ENCODE measurements at regions not wholly inside any gene's neighbourhood (a gene's known extent, or its start where the extent isn't known, plus 50 kb on each side); places are given as distances from the start of the nearest gene placed in this dataset.

DNA sequence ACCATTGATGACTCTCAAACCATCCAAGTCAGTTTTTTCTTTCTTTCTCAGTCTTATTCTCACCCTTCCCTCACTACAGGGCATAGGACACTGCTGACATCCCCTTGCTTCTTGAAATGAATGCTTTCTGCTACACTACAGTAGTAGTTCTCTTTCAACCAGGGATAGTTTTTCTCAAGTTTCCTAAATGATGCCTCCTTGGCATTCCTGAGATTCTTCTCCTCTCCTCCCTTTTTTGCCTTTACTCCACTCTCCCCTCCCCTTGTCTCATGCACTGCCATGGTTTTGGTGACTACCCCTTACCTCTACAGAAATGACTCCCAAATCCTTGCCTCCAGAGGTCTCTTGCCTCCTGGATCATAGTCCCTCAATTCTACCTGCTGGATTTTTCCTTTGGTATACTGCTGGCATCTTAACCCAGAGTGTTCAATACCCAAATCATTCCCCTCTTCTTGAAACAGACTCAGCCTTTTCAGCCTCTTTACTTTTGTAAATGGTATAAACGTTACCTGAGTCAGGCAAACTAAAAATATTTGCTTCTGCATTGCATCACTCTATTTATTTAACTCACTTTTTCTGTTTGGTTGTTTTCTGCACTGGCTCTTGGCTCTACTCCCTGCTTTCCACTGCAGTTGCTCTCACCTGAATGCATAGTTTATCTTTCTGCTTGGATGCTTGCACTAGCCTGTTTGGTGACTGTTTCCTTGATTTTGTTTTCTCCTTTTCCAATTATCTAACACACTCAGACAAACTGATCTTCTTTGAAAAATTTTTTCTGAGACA, 211.6 kb upstream of the IGF1 start:
- 27 to 35% methylated on average over 1 of the region's 1 CpG for WGBS, 2 donors
- H3K27me3 ChIP-seq (ENCODE audit: control insufficient read depth in 1 of 2, insufficient read depth in 2 of 2, low read length in 2 of 2) = no peaks in the 10 kb centered on the region
- no peaks in the 10 kb centered on the region for H3K36me3 ChIP-seq (ENCODE audit: control insufficient read depth in 2 of 2, insufficient read depth in 2 of 2, low read length in 1 of 2)

DNA sequence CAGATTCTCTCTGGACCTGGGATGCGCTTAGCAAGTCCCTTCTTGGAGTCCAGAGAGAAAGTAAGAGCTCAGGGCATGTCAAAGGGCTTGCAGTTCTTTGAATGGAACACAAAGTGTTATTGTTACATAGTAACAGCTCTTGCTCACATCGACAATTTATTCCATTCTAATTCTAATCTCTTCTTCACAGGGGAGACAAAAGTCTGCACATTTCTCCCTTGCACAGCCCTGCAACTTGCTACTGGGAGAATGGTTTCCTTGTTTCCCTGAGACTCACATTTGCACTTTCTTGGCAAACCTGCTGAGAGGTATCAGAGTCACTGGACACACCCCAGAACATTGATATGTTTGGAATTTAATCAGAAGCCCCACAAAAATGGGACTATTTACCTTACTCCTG, 209.9 kb upstream of the IGF1 start:
- Histone ChIP-seq H3K27me3 (ENCODE audit: control insufficient read depth in 1 of 2, insufficient read depth in 2 of 2, low read length in 2 of 2) (no peaks in the 10 kb centered on the region), H3K27ac (ENCODE audit: low read depth in 2 of 2, low read length in 1 of 2) (no peak overlapping the region), H3K9me3 (ENCODE audit: control insufficient read depth in 2 of 2, insufficient read depth in 1 of 2, low read depth in 1 of 2, low read length in 1 of 2) (no peaks in the 10 kb centered on the region), H3K36me3 (ENCODE audit: control insufficient read depth in 2 of 2, insufficient read depth in 2 of 2, low read length in 1 of 2) (no peaks in the 10 kb centered on the region), H3K4me1 (ENCODE audit: control insufficient read depth in 2 of 2, insufficient read depth in 2 of 2, low read length in 1 of 2) (no peaks in the 10 kb centered on the region), H3K4me3 (ENCODE audit: low read depth in 1 of 2, low read length in 2 of 2) (no peak overlapping the region)
- 55 to 70% methylated on average over 2 of the region's 2 CpGs for WGBS, 2 donors

More for the DNA sequence above, 211.6 kb upstream of the IGF1 start:
- no peak overlapping the region for H3K27ac ChIP-seq (ENCODE audit: low read depth in 2 of 2, low read length in 1 of 2)
- H3K9me3 ChIP-seq (ENCODE audit: control insufficient read depth in 2 of 2, insufficient read depth in 1 of 2, low read depth in 1 of 2, low read length in 1 of 2) = no peaks in the 10 kb centered on the region
- H3K4me3 ChIP-seq (ENCODE audit: low read depth in 1 of 2, low read length in 2 of 2) = no peak overlapping the region
- no peaks in the 10 kb centered on the region for H3K4me1 ChIP-seq (ENCODE audit: control insufficient read depth in 2 of 2, insufficient read depth in 2 of 2, low read length in 1 of 2)

DNA sequence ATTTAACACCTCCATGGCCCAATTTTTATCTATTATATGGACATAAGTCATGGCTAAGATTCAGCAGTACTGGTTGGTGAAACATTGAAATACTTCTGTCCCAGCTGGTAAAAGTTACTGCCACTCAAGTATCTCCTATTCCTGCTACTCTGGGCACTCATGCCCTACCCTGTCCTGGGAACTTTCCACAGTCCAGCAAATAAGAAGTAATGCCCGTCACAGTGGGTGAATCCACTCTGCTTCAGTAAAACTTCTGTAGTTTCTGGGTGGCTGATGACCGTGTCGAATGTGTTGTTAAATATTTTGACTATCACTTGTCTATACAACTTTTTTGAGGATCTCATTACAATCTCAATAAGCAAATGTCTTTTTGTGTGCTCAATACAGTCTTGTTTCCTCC, 209.3 kb upstream of the IGF1 start:
- Histone ChIP-seq H3K4me3 (ENCODE audit: low read depth in 1 of 2, low read length in 2 of 2) (no peak overlapping the region), H3K36me3 (ENCODE audit: control insufficient read depth in 2 of 2, insufficient read depth in 2 of 2, low read length in 1 of 2) (no peaks in the 10 kb centered on the region), H3K4me1 (ENCODE audit: control insufficient read depth in 2 of 2, insufficient read depth in 2 of 2, low read length in 1 of 2) (no peaks in the 10 kb centered on the region), H3K27me3 (ENCODE audit: control insufficient read depth in 1 of 2, insufficient read depth in 2 of 2, low read length in 2 of 2) (no peaks in the 10 kb centered on the region), H3K27ac (ENCODE audit: low read depth in 2 of 2, low read length in 1 of 2) (no peak overlapping the region), H3K9me3 (ENCODE audit: control insufficient read depth in 2 of 2, insufficient read depth in 1 of 2, low read depth in 1 of 2, low read length in 1 of 2) (no peaks in the 10 kb centered on the region)
- 82 to 83% methylated on average over 3 of the region's 3 CpGs for WGBS, 2 donors

DNA sequence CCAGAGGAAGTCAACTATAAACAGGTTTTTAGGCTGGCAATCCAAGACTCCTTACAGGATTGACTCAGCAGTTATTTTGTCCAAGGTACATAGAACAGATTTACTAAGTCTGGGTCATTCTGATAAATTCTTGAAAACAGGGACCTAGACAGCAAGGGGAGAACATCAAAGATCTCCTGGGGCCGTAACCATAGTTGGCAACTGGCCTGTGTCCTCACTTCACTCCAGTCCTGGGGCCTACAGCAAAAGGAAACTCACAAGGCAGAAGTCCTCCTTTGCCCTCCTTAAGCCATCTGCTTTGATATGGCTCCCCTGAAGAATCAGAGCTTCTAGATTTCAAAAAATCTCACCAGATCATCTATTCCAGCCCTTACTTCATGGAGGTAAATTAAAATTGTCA, 207.2 kb upstream of the IGF1 start:
- no peaks in the 10 kb centered on the region for H3K36me3 ChIP-seq (ENCODE audit: control insufficient read depth in 2 of 2, insufficient read depth in 2 of 2, low read length in 1 of 2)
- WGBS, 2 donors = 65 to 67% methylated on average over 1 of the region's 1 CpG

DNA sequence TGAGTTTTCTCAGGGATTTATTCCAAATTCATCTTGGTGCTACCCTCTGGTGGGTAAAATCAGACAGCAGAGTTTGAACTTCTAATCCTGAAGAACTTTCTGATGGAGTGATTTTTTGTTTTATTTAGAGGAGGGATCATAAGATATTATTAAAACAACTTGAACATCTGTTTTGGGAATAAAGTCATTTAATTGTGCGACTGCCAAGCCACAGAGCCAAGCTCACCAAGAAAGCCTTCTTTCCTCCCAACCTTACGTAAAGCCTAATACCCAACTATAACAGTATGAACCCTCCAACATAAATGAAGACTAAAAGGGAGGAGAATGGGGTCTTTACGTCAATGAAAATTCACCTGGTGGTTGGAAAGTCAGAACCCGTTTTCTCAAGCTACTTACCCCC, 205.5 kb upstream of the IGF1 start:
- no peaks in the 10 kb centered on the region for H3K4me1 ChIP-seq (ENCODE audit: control insufficient read depth in 2 of 2, insufficient read depth in 2 of 2, low read length in 1 of 2)
- H3K27ac ChIP-seq (ENCODE audit: low read depth in 2 of 2, low read length in 1 of 2) = no peak overlapping the region
- H3K4me3 ChIP-seq (ENCODE audit: low read depth in 1 of 2, low read length in 2 of 2) = no peak overlapping the region
- no peaks in the 10 kb centered on the region for H3K9me3 ChIP-seq (ENCODE audit: control insufficient read depth in 2 of 2, insufficient read depth in 1 of 2, low read depth in 1 of 2, low read length in 1 of 2)
- 81 to 84% methylated on average over 4 of the region's 4 CpGs for WGBS, 2 donors
- no peaks in the 10 kb centered on the region for H3K36me3 ChIP-seq (ENCODE audit: control insufficient read depth in 2 of 2, insufficient read depth in 2 of 2, low read length in 1 of 2)
- no peaks in the 10 kb centered on the region for H3K27me3 ChIP-seq (ENCODE audit: control insufficient read depth in 1 of 2, insufficient read depth in 2 of 2, low read length in 2 of 2)

More for the DNA sequence above, 207.2 kb upstream of the IGF1 start:
- no peak overlapping the region for H3K27ac ChIP-seq (ENCODE audit: low read depth in 2 of 2, low read length in 1 of 2)
- no peak overlapping the region for H3K4me3 ChIP-seq (ENCODE audit: low read depth in 1 of 2, low read length in 2 of 2)
- H3K4me1 ChIP-seq (ENCODE audit: control insufficient read depth in 2 of 2, insufficient read depth in 2 of 2, low read length in 1 of 2) = no peaks in the 10 kb centered on the region
- H3K9me3 ChIP-seq (ENCODE audit: control insufficient read depth in 2 of 2, insufficient read depth in 1 of 2, low read depth in 1 of 2, low read length in 1 of 2) = no peaks in the 10 kb centered on the region
- H3K27me3 ChIP-seq (ENCODE audit: control insufficient read depth in 1 of 2, insufficient read depth in 2 of 2, low read length in 2 of 2) = no peaks in the 10 kb centered on the region

- no peak overlapping the region for H3K4me3 ChIP-seq (ENCODE audit: low read depth in 1 of 2, low read length in 2 of 2)
- no peaks in the 10 kb centered on the region for H3K36me3 ChIP-seq (ENCODE audit: control insufficient read depth in 2 of 2, insufficient read depth in 2 of 2, low read length in 1 of 2)
- H3K27ac ChIP-seq (ENCODE audit: low read depth in 2 of 2, low read length in 1 of 2) = no peak overlapping the region
- WGBS, 2 donors = 89 to 93% methylated on average over 2 of the region's 2 CpGs
- no peaks in the 10 kb centered on the region for H3K4me1 ChIP-seq (ENCODE audit: control insufficient read depth in 2 of 2, insufficient read depth in 2 of 2, low read length in 1 of 2)
- H3K9me3 ChIP-seq (ENCODE audit: control insufficient read depth in 2 of 2, insufficient read depth in 1 of 2, low read depth in 1 of 2, low read length in 1 of 2) = no peaks in the 10 kb centered on the region
- no peaks in the 10 kb centered on the region for H3K27me3 ChIP-seq (ENCODE audit: control insufficient read depth in 1 of 2, insufficient read depth in 2 of 2, low read length in 2 of 2)
Measured at GRCh38 chr12:102685172-102685571, 204.8 kb upstream of the IGF1 start.

DNA sequence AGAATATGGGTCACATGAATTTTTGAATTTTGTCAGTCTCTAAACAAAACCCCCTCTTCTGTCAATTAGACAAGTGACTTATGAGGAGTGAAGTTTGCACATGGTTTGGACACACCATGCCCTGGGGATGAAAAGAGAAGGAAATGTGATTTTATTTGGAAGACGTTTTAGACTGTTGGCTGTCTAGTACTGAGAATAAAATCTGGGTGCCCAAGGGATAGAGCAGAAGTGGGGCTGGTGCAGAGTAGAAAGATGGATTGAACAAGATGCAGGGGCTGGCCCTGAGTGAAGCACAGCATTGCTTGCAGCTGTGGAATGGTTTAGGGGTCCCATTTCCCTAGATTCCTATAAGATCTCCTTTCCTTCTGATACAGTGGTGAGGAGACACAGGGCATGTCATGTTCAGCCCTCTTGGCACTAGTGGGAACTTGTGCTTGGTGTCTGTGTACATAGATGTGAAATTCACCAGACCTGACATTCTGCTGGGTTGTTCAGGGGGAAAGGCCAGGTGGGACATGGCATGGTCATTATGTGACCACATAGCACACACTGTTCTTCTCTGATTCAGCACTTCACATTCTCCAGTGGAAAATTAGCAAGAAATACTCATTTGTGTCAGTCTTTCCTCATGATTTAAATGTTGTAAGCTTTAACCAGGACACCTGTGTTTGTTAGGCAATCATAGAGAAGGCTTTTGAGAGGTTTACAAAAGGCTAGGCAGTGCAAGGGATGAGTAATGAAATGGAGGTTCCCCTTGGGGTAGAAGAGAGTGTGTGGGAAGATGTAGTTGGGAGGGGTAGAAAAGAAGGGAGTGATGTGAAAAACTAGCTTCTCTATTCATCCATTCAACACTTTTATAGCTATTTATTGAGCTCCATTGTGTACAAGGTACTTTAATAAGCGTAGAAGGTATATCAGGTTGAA, 202.3 kb upstream of the IGF1 start:
- no peaks in the 10 kb centered on the region for H3K4me1 ChIP-seq (ENCODE audit: control insufficient read depth in 2 of 2, insufficient read depth in 2 of 2, low read length in 1 of 2)
- H3K4me3 ChIP-seq (ENCODE audit: low read depth in 1 of 2, low read length in 2 of 2) = no peak overlapping the region
- H3K9me3 ChIP-seq (ENCODE audit: control insufficient read depth in 2 of 2, insufficient read depth in 1 of 2, low read depth in 1 of 2, low read length in 1 of 2) = no peaks in the 10 kb centered on the region
- H3K27me3 ChIP-seq (ENCODE audit: control insufficient read depth in 1 of 2, insufficient read depth in 2 of 2, low read length in 2 of 2) = no peaks in the 10 kb centered on the region
- no peak overlapping the region for H3K27ac ChIP-seq (ENCODE audit: low read depth in 2 of 2, low read length in 1 of 2)
- 49 to 58% methylated on average over 2 of the region's 2 CpGs for WGBS, 2 donors
- H3K36me3 ChIP-seq (ENCODE audit: control insufficient read depth in 2 of 2, insufficient read depth in 2 of 2, low read length in 1 of 2) = no peaks in the 10 kb centered on the region

GRCh38 chr12:102681747-102682146, 201.4 kb upstream of the IGF1 start:
- Histone ChIP-seq H3K36me3 (ENCODE audit: control insufficient read depth in 2 of 2, insufficient read depth in 2 of 2, low read length in 1 of 2) (no peaks in the 10 kb centered on the region), H3K27ac (ENCODE audit: low read depth in 2 of 2, low read length in 1 of 2) (no peak overlapping the region), H3K4me3 (ENCODE audit: low read depth in 1 of 2, low read length in 2 of 2) (no peak overlapping the region), H3K9me3 (ENCODE audit: control insufficient read depth in 2 of 2, insufficient read depth in 1 of 2, low read depth in 1 of 2, low read length in 1 of 2) (no peaks in the 10 kb centered on the region), H3K4me1 (ENCODE audit: control insufficient read depth in 2 of 2, insufficient read depth in 2 of 2, low read length in 1 of 2) (no peaks in the 10 kb centered on the region), H3K27me3 (ENCODE audit: control insufficient read depth in 1 of 2, insufficient read depth in 2 of 2, low read length in 2 of 2) (no peaks in the 10 kb centered on the region)

DNA sequence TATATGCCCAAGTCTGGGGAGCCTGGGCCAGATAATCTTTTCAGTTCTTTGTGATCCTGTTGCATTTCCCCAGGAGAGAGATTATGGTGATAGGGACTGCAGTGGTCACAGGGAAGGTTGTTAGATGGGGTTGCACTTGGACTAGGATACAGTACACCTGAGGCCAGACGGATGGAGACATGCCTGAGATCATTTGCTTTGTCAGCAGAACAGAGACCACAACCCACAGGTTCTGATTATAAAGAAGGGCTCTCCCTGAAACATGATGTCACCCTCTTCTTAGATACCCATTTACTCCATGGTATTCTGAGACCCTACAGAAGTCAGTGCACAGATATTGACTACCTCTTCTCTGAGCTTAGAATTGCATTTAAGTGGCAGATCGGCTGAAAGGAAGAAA, 200.9 kb upstream of the IGF1 start:
- Histone ChIP-seq H3K4me1 (ENCODE audit: control insufficient read depth in 2 of 2, insufficient read depth in 2 of 2, low read length in 1 of 2) (no peaks in the 10 kb centered on the region), H3K27ac (ENCODE audit: low read depth in 2 of 2, low read length in 1 of 2) (no peak overlapping the region), H3K36me3 (ENCODE audit: control insufficient read depth in 2 of 2, insufficient read depth in 2 of 2, low read length in 1 of 2) (no peaks in the 10 kb centered on the region), H3K4me3 (ENCODE audit: low read depth in 1 of 2, low read length in 2 of 2) (no peak overlapping the region), H3K27me3 (ENCODE audit: control insufficient read depth in 1 of 2, insufficient read depth in 2 of 2, low read length in 2 of 2) (no peaks in the 10 kb centered on the region), H3K9me3 (ENCODE audit: control insufficient read depth in 2 of 2, insufficient read depth in 1 of 2, low read depth in 1 of 2, low read length in 1 of 2) (no peaks in the 10 kb centered on the region)
- 74% methylated on average over 2 of the region's 2 CpGs for WGBS, 2 donors

Data from esophagus (tissue), 2 donors.